AG04450 (cell line): ENCODE measurements at regions not wholly inside any gene's neighbourhood (a gene's known extent, or its start where the extent isn't known, plus 50 kb on each side); places are given as distances from the start of the nearest gene placed in this dataset.
"Not testable (repeated sequence)": the region's sequence is repeated elsewhere in the genome, so short reads cannot be mapped to it uniquely, and the experiment has no call there.

Source experiments
- CTCF ChIA-PET: fragments of 300-600, 350-600 bp; formaldehyde crosslinking; extraction: SDS; loops from one replicate; lab custom pipeline; 2022; ENCODE audit warnings: antibody characterized with exemption, inconsistent platforms; lab: Charles Lee
- POLR2A ChIA-PET: fragments of 350-600 bp; formaldehyde crosslinking; extraction: SDS; loops from one replicate; lab custom pipeline; 2021; ENCODE audit warnings: antibody characterized with exemption, inconsistent platforms; lab: Yijun Ruan, JAX
- DNase-seq: peaks from one replicate; pipeline ENCODE4 v3.0.0-alpha.2; 2011; ENCODE audit warnings: low read depth, low spot score
- H3K27ac ChIP-seq: one replicate; pipeline ENCODE4 v1.5.1; 2012; ENCODE audit warnings: low read depth, low read length, control low read depth
- H3K27me3 ChIP-seq: one replicate; pipeline ENCODE4 v1.6.0; 2012; ENCODE audit warnings: low read length; ENCODE audit not compliant: control insufficient read depth, insufficient read depth
- H3K4me3 ChIP-seq: 2 replicates; pipeline ENCODE4 v1.5.1; 2011; ENCODE audit warnings: mild to moderate bottlenecking, low read depth, low read length, control low read depth
- H3K9me3 ChIP-seq: 2 replicates; pipeline ENCODE4 v1.5.1; 2012; ENCODE audit warnings: low read length; ENCODE audit not compliant: control insufficient read depth, insufficient read depth
- TF ChIP-seq, protein P1 (sequence below): IDR thresholded peaks from 2 replicates; pipeline ENCODE4 v1.5.1; 2011; ENCODE audit warnings: low read depth, low read length, control low read depth, inconsistent platforms

DNA sequence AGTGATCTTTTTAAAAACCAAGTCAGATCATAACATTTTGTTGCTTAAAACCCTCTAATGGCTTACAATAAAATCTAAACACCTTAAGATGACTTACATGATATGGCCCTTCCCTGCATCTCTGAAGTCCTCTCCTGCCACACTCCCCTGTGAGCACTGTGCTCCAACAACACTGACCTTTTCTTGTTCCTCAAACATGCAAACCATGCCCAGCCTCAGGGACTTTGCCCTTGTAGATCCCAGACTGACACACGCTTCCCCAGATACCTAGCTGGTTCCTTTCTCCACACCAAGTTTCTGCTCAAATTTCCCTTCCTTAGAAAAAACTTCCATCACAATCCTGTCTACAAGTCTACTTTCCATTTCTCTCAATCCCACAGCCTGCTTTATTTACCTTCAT is 128.6 kb downstream of the IPO8 start:
- TF ChIP-seq, protein P1, sequence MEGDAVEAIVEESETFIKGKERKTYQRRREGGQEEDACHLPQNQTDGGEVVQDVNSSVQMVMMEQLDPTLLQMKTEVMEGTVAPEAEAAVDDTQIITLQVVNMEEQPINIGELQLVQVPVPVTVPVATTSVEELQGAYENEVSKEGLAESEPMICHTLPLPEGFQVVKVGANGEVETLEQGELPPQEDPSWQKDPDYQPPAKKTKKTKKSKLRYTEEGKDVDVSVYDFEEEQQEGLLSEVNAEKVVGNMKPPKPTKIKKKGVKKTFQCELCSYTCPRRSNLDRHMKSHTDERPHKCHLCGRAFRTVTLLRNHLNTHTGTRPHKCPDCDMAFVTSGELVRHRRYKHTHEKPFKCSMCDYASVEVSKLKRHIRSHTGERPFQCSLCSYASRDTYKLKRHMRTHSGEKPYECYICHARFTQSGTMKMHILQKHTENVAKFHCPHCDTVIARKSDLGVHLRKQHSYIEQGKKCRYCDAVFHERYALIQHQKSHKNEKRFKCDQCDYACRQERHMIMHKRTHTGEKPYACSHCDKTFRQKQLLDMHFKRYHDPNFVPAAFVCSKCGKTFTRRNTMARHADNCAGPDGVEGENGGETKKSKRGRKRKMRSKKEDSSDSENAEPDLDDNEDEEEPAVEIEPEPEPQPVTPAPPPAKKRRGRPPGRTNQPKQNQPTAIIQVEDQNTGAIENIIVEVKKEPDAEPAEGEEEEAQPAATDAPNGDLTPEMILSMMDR = no peak
- H3K4me3 ChIP-seq = no peak overlapping the region
- H3K27me3 ChIP-seq = no peaks in the 10 kb centered on the region
- H3K27ac ChIP-seq = no peak overlapping the region
- no peaks in the 10 kb centered on the region for H3K9me3 ChIP-seq
- DNase-seq = no peak
- CTCF ChIA-PET = no interaction called here
- POLR2A ChIA-PET = no interaction called here

DNA sequence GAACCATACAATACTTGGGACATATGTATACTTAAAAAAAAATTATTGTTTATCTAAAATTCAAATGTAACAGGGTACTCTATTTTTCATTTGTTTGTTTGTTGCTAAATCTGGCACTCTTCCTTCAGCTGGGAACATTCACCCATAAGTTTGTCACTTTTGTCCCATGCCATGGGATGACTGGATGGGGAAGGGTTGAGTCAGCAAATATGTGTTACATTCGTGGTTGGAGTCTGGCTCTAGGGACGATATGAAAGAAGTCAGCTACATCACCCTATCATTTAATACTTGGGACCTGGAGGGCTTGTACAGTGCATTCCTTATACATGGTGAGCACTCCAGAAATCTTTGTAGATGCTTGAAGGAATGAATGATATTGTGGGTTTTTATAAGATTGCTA is 131.3 kb downstream of the IPO8 start:
- no peaks in the 10 kb centered on the region for H3K9me3 ChIP-seq
- TF ChIP-seq, protein P1 = no peak
- ChIA-PET CTCF (no interaction called here), POLR2A (no interaction called here)
- H3K4me3 ChIP-seq = no peak overlapping the region
- H3K27me3 ChIP-seq = no peaks in the 10 kb centered on the region
- DNase-seq = no peak
- no peak overlapping the region for H3K27ac ChIP-seq

DNA sequence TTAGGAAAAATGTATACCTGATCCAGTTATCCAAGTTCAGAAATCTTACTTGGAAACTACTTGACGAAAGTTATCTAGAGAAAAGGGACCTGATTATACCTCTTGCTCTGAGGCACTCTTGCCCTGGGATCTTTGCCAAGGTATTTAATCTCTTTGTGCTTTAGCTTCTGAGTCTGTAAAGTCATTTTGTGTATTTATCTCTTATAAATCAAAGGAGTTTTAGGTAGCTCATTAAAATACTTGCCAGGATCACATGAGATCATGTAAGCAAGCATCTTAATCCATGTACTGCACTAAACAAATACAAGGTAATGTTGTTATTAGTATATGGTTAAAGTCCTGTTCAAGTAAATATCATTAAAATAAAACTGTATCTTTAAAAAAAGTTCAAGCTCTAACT is 147.5 kb downstream of the IPO8 start:
- no peak overlapping the region for H3K4me3 ChIP-seq
- no peak for DNase-seq
- no peaks in the 10 kb centered on the region for H3K9me3 ChIP-seq
- no peak overlapping the region for H3K27ac ChIP-seq
- H3K27me3 ChIP-seq = no peaks in the 10 kb centered on the region
- ChIA-PET CTCF (no interaction called here), POLR2A (no interaction called here)
- TF ChIP-seq, protein P1 = no peak

DNA sequence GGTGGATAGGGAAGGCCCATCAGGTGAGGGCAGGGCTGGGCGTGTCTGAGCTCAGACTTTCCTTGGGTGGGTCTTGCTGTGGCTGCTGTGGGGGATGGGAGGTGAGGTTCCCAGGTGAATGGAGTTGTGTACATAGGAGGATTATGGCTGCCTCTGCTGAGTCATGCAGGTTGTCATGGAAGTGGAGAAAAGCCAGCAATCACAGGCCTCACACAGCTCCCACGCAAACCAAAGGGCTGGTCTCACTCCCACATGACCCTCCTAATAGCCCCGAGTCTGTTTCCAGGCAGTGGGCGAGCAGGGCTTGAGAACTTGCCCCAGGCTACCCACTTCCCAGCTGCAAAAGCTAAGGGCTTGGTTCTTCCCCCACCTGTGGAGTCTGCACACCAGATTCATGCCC is 149.5 kb downstream of the IPO8 start:
- TF ChIP-seq, protein P1 = no peak
- H3K4me3 ChIP-seq = no peak overlapping the region
- no peak overlapping the region for H3K27ac ChIP-seq
- no peaks in the 10 kb centered on the region for H3K9me3 ChIP-seq
- POLR2A ChIA-PET = no interaction called here
- H3K27me3 ChIP-seq = no peaks in the 10 kb centered on the region
- no peak for DNase-seq
- CTCF ChIA-PET = no interaction called here

DNA sequence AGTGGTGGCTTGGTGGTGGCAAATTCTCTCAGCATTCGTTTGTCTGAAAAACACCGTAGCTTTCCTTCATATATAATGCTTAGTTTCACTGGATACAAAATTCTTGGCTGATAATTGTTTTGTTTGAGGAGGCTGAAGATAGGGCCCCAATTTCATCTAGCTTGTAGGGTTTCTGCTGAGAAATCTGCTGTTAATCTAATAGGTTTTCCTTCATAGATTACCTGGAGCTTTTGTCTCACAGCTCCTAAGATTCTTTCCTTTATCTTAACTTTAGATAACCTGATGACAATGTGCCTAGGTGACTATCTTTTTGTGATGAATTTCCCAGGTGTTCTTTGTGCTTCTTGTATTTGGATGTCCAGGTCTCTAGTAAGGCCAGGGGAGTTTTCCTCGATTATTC is 151.0 kb downstream of the IPO8 start:
- POLR2A ChIA-PET, H3K4me3 ChIP-seq, H3K9me3 ChIP-seq, H3K27me3 ChIP-seq, DNase-seq, H3K27ac ChIP-seq: not testable (repeated sequence)
- CTCF ChIA-PET = interaction anchor here (0.6 kb wide), 1 partner anchor 248 kb away, joined by 7 read pairs; no protein-coding TSS in a partner anchor

DNA sequence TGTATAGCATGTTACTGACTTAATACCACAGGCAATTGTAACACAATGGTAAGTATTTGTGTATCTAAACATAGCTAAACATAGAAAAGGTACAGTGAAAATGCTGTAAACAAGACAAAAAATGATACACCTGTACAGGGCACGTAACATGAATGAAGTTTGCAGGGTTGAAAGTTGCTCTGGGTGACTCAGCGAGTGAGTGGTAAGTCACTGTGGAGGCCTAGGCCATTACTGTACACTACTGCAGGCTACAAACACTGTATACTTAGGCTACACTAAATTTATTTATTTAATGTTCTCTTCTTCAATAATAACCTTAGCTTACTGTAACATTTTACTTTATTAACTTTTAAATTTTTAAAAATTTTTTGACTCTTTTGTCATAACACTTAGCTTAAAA is 158.4 kb downstream of the IPO8 start:
- ChIA-PET POLR2A (no interaction called here), CTCF (no interaction called here)
- Histone ChIP-seq H3K27ac (no peak overlapping the region), H3K9me3 (no peaks in the 10 kb centered on the region), H3K27me3 (no peaks in the 10 kb centered on the region), H3K4me3 (no peak overlapping the region)
- no peak for DNase-seq
- TF ChIP-seq, protein P1 = no peak
